OCI-LY1 (cell line): ENCODE measurements at regions not wholly inside any gene's neighbourhood (a gene's known extent, or its start where the extent isn't known, plus 50 kb on each side); places are given as distances from the start of the nearest gene placed in this dataset.

ENCODE experiments used
- EZH2 ChIP-seq: fragments of 200-600 bp; sonication (generic), shearing (Covaris generic); IDR thresholded peaks from 2 replicates; pipeline ENCODE4 v1.8.0; 2017; ENCODE audit warnings: borderline replicate concordance, mixed run types, mild to moderate bottlenecking, antibody characterized with exemption, low read length, moderate library complexity, mixed read lengths
- TF ChIP-seq, protein P1 (sequence below): fragments of 200-600 bp; sonication (generic), shearing (Covaris generic); IDR thresholded peaks from 2 replicates; pipeline ENCODE4 v1.5.1; 2017; ENCODE audit warnings: mild to moderate bottlenecking, antibody characterized with exemption, low read length, moderate library complexity, mixed read lengths

DNA sequence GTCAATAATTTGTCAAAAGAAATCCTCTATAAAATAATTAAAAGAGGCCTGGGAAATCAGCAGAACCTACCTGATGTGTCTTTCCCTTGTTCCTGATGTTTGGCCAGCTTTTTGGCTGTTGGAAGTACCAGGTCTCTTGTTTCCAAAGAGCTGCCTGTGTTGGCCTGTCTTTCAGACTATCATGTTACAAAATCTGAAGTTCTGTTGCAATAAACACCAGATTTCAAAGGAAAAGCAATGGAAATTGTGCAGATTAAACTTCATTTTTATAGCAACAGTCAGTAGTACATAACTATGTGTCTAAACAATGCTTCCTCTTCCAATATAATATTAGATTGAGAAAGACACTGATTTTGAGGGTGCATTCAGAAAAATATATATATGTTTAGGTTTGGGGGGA lies 647.2 kb upstream of the CXADR start:
- TF ChIP-seq, protein P1, sequence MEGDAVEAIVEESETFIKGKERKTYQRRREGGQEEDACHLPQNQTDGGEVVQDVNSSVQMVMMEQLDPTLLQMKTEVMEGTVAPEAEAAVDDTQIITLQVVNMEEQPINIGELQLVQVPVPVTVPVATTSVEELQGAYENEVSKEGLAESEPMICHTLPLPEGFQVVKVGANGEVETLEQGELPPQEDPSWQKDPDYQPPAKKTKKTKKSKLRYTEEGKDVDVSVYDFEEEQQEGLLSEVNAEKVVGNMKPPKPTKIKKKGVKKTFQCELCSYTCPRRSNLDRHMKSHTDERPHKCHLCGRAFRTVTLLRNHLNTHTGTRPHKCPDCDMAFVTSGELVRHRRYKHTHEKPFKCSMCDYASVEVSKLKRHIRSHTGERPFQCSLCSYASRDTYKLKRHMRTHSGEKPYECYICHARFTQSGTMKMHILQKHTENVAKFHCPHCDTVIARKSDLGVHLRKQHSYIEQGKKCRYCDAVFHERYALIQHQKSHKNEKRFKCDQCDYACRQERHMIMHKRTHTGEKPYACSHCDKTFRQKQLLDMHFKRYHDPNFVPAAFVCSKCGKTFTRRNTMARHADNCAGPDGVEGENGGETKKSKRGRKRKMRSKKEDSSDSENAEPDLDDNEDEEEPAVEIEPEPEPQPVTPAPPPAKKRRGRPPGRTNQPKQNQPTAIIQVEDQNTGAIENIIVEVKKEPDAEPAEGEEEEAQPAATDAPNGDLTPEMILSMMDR, result no peak
- TF ChIP-seq EZH2, result no peak
